Kidney (tissue), 10 donors: ENCODE measurements at regions not wholly inside any gene's neighbourhood (a gene's known extent, or its start where the extent isn't known, plus 50 kb on each side); places are given as distances from the start of the nearest gene placed in this dataset.
"Not testable (repeated sequence)": the region's sequence is repeated elsewhere in the genome, so short reads cannot be mapped to it uniquely, and the experiment has no call there.

Source experiments
- DNase-seq, 5 donors: peaks; one replicate each; pipeline ENCODE4 v3.0.0-alpha.2; 2013 to 2020
- FAIRE-seq: peaks from 2 replicates; lab custom pipeline; 2012; peaks lifted over from hg19 to GRCh38; lab: Jason Lieb, UNC
- H3K27ac ChIP-seq, 2 donors: one replicate each; pipeline ENCODE4 v1.7.0; 2013; ENCODE audit warnings: low read depth in 2 of 2, low read length in 2 of 2, inconsistent platforms in 1 of 2
- H3K27me3 ChIP-seq: one replicate; pipeline ENCODE4 v1.7.1; 2013; ENCODE audit warnings: low read length, inconsistent platforms; ENCODE audit not compliant: control insufficient read depth, insufficient read depth
- H3K36me3 ChIP-seq, 3 donors: one replicate each; pipeline versions ENCODE4 v1.7.0 to v1.7.1; 2013; ENCODE audit warnings: low read length in 3 of 3, control low read depth in 1 of 3, inconsistent platforms in 1 of 3; ENCODE audit not compliant: insufficient read depth in 3 of 3, control insufficient read depth in 2 of 3
- H3K4me1 ChIP-seq, 3 donors: one replicate each; pipeline versions ENCODE4 v1.7.0 to v1.7.1; 2013; ENCODE audit warnings: low read length in 3 of 3, inconsistent platforms in 1 of 3, low read depth in 1 of 3; ENCODE audit not compliant: control insufficient read depth in 2 of 3, insufficient read depth in 2 of 3
- H3K4me3 ChIP-seq, 3 donors: one replicate each; pipeline versions ENCODE4 v1.7.0 to v1.8.1; 2013; ENCODE audit warnings: low read length in 3 of 3, control low read depth in 1 of 3, inconsistent platforms in 1 of 3
- H3K9ac ChIP-seq, 3 donors: one replicate each; pipeline versions ENCODE4 v1.7.0 to v1.7.1; 2013; ENCODE audit warnings: low read length in 3 of 3, control low read depth in 1 of 3, inconsistent platforms in 1 of 3
- H3K9me3 ChIP-seq, 3 donors: one replicate each; pipeline versions ENCODE4 v1.7.0 to v1.7.1; 2013; ENCODE audit warnings: low read length in 3 of 3, control low read depth in 1 of 3, inconsistent platforms in 1 of 3; ENCODE audit not compliant: control insufficient read depth in 2 of 3, insufficient read depth in 1 of 3
- intact Hi-C: fragments of 100-400 bp; cut with DNase I; formaldehyde crosslinking; loops from one replicate; pipeline ENCODE4 v1.11.1; 2022
- donor health status: control.
- donor health status: control.
- donor health status: DM: yes; HTN: yes; CAD: no.
- donor health status: Normal renal cell carcinoma (clear cell type).

DNA sequence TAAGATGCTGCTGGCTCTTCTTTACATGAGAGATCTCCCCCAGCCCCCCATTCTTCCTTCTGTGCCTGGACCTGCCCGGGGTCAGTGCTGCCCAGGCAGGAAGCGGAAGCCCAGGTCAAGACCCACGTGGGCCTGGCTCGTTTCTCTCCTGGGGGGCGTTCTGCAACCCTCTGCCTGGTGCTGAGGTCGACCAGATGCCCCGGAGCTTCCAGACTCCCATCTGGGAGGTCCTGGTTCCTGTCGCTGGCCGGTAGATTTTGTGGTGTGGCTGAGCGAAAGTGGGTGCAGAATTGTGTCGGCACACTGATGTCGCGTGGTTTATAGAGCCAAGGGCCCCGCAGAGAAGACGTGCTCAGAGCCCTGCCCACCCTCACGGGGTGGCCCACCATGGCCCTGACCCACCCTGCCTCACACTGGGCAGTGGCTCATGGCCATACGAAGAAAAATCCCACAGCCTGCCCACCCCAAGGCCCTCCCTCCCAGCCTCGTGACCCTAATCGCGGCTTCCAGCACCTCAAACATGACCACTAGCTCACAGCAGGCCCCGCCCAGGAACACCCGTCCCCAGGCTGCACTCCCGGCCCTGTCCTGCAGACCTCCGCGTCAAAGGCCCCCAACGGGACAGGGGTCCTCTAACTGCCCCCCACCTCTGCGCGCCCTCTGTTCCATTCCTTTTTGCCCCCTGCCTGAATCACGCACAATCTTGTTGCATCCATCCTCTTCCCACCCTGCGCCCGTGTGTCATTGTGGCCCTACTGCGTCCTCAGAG is 443.2 kb upstream of the ZNF722 start:
- H3K4me3 ChIP-seq, FAIRE-seq, H3K27me3 ChIP-seq, H3K9me3 ChIP-seq, H3K27ac ChIP-seq, H3K4me1 ChIP-seq, intact Hi-C loops, H3K9ac ChIP-seq, H3K36me3 ChIP-seq: not testable (repeated sequence)
- peak in 1 of 5 donors; percentile 33 for DNase-seq

DNA sequence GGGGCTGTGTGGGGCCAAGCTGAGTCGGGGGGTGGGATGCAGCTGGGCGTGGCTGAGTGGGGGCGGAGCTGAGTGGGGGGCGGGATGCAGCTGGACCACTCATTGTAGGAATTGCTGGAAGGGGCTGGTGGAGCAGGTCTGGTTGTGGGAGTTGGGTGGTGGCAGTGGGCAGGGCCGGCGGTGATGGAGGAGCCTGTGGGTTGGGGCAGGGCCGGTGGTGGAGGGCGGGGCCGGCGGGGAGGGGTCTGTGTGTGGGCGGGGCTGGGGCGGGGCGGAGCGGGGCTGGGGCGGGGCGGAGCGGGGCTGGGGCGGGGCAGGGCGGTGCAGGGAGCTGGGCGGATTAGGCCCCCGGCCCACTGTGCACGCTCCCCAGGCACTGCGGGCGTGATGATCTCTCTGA is 442.4 kb upstream of the ZNF722 start:
- H3K4me1 ChIP-seq, intact Hi-C loops, H3K36me3 ChIP-seq, H3K9ac ChIP-seq, H3K4me3 ChIP-seq, H3K27ac ChIP-seq, H3K9me3 ChIP-seq, FAIRE-seq, H3K27me3 ChIP-seq: not testable (repeated sequence)
- DNase-seq = peak in 1 of 5 donors; percentile 55

DNA sequence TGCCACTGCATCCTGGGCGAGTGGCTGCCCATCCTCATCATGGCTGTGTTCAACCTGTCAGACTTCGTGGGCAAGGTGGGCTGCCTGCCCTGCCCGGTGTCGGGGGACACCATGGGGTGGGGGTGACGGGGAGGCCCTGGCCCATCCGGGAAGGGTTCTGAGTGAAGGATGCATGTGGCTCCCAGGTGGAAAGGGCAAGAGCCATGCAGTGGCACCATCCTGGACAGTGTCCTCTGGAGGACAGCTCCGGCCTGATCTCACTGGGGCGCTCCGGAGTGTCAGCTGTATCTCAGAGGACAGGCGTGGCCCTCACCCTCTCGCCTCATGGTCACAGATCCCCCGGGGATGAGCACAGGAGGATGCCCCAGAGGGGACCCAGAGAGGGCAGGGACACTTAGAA is 439.6 kb upstream of the ZNF722 start:
- H3K9ac ChIP-seq, FAIRE-seq, H3K4me3 ChIP-seq, H3K36me3 ChIP-seq, intact Hi-C loops, H3K27ac ChIP-seq, H3K9me3 ChIP-seq, H3K4me1 ChIP-seq, H3K27me3 ChIP-seq: not testable (repeated sequence)
- peak in 1 of 5 donors; percentile 40 for DNase-seq

DNA sequence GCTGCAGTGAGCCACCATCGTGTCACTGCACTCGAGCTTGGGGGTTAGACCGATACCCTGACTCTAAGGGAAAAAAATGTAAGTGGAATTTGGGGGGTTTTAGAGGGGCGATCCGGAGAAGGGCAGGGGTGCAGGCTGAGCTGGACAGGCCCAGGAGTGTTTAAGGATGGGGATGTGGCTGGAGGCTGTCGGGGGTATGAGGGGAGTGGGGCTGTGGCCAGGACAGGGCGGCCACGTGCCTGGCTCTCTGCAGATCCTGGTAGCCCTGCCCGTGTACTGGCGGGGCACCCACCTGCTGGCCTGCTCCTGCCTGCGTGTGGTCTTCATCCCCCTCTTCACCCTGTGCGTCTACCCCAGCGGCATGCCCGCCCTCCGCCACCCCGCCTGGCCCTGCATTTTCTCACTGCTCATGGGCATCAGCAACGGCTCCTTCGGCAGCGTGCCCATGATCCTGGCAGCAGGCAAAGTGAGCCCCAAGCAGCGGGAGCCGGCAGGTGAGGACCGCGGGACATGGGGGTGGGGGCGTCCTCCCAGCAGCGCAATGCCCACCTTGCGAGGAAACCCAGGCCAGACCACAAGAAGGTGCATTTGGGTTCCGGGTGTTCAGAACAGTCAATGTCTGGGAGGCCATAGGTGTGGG is 438.7 kb upstream of the ZNF722 start:
- intact Hi-C loops, H3K27me3 ChIP-seq, H3K4me1 ChIP-seq, H3K4me3 ChIP-seq, H3K27ac ChIP-seq, H3K36me3 ChIP-seq, FAIRE-seq, H3K9me3 ChIP-seq, H3K9ac ChIP-seq: not testable (repeated sequence)
- DNase-seq = peak in 1 of 5 donors; percentile 43

GRCh38 chr7:63561911-63562310 is 436.7 kb upstream of the ZNF722 start:
- DNase-seq, H3K27ac ChIP-seq, H3K36me3 ChIP-seq, intact Hi-C loops, H3K4me3 ChIP-seq, H3K27me3 ChIP-seq, H3K9ac ChIP-seq, H3K9me3 ChIP-seq, H3K4me1 ChIP-seq, FAIRE-seq: not testable (repeated sequence)

DNA sequence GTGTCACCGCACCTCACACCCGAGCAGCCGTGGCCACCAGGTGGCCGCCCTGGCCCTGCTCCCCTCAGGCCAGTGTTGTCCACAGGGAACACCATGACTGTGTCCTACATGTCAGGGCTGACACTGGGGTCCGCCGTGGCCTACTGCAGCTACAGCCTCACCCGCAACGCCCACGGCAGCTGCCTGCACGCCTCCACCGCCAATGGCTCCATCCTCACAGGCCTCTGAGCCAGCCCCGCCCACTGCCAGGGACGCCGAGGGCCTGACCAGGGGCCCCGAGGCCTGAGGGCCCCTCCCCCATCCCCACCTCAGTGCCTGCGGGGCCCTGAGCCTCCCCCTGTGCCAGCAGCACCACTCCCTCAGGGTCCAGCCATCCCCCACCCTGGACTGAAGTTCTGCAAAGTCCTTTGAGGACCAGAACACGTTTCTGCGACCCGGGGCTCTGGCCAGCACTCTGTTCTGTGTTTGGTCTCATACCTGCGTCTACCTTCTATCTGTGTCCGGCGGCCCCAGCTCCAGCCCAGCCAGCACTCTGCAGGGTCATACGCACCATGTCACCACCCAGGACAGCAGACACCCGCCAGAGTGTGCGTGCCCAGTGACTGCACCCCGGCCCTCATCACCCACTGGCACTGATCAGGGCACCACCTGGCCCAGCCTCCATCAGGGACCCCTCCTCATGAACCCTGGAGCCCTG is 436.1 kb upstream of the ZNF722 start:
- FAIRE-seq, H3K27me3 ChIP-seq, H3K27ac ChIP-seq, H3K4me1 ChIP-seq, H3K9me3 ChIP-seq, H3K4me3 ChIP-seq, H3K36me3 ChIP-seq, H3K9ac ChIP-seq, intact Hi-C loops: not testable (repeated sequence)
- peak in 1 of 5 donors; percentile 48 for DNase-seq

GRCh38 chr7:63563151-63563940 is 435.3 kb upstream of the ZNF722 start:
- H3K9me3 ChIP-seq, H3K4me3 ChIP-seq, H3K27ac ChIP-seq, FAIRE-seq, H3K36me3 ChIP-seq, intact Hi-C loops, H3K27me3 ChIP-seq, H3K9ac ChIP-seq, H3K4me1 ChIP-seq: not testable (repeated sequence)
- DNase-seq = peak in 1 of 5 donors; percentile 35
